ENCODE measurements at regions not wholly inside any gene's neighbourhood (a gene's known extent, or its start where the extent isn't known, plus 50 kb on each side); places are given as distances from the start of the nearest gene placed in this dataset.
"Not testable (repeated sequence)": the region's sequence is repeated elsewhere in the genome, so short reads cannot be mapped to it uniquely, and the experiment has no call there.

GRCh38 chr1:243959998-243960397 is 91.1 kb upstream of the ZBTB18 start:
- POLR2A ChIA-PET: no interaction called here
- no peak for TF ChIP-seq CTCF (IDR thresholded peaks at IDR 0.05; ENCODE audit: low read depth, low read length)
- H3K27me3 ChIP-seq (ENCODE audit: control insufficient read depth, insufficient read depth, low read length): no peaks in the 10 kb centered on the region
- no peak for DNase-seq (ENCODE audit: low read depth, low spot score)
- CTCF ChIA-PET: no interaction called here
- no peaks in the 10 kb centered on the region for H3K9me3 ChIP-seq (ENCODE audit: control insufficient read depth, insufficient read depth, low read length)
- H3K4me3 ChIP-seq (ENCODE audit: low read depth, low read length): no peak overlapping the region
- H3K27ac ChIP-seq (ENCODE audit: low read depth, low read length): no peak overlapping the region

DNA sequence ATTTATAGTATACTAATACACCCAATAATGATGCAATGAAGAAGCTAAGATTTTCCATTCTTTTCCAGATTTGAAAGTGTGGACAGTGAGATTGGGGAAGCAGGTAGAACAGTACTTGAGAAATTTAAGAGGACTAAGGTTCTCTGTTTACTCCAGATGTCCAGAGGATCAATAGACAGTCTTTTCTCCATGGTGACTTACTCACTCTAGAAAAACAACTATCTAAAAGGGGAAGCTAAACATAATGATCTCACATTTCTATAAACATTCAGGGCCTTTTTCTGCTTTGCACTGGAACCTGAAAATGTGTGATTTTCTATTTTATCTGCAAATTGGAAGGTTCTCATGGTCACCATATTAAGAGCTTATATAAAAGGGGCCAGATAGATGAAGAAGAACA is 93.9 kb upstream of the ZBTB18 start:
- no peaks in the 10 kb centered on the region for H3K9me3 ChIP-seq (ENCODE audit: control insufficient read depth, insufficient read depth, low read length)
- H3K27ac ChIP-seq (ENCODE audit: low read depth, low read length): no peak overlapping the region
- no peaks in the 10 kb centered on the region for H3K27me3 ChIP-seq (ENCODE audit: control insufficient read depth, insufficient read depth, low read length)
- TF ChIP-seq CTCF (IDR thresholded peaks at IDR 0.05; ENCODE audit: low read depth, low read length): no peak
- ChIA-PET POLR2A (no interaction called here), CTCF (interaction anchor here (0.6 kb wide), 1 partner anchor 94 kb away, joined by 3 read pairs; no protein-coding TSS in a partner anchor)
- H3K4me3 ChIP-seq (ENCODE audit: low read depth, low read length): no peak overlapping the region
- no peak for DNase-seq (ENCODE audit: low read depth, low spot score)

DNA sequence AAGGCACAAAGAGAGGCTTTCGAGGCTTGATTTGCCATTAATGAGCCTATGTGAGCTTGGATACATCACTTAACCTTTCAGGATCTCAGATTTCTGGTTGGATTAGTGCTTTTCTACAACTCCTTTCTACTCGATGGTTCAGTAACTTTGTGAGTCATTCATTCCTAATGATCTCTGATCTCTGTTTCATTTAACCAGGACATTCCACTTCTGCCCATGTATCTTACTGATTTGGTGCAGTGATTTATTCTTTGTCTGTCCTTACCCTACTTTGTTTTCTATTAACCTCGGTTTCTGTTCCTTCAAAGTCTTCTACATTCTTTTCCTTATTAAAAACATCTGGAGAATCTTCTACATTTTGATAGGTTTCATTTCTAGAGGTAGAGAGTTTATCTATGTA is 94.6 kb upstream of the ZBTB18 start:
- no peak overlapping the region for H3K4me3 ChIP-seq (ENCODE audit: low read depth, low read length)
- no peaks in the 10 kb centered on the region for H3K9me3 ChIP-seq (ENCODE audit: control insufficient read depth, insufficient read depth, low read length)
- H3K27ac ChIP-seq (ENCODE audit: low read depth, low read length): no peak overlapping the region
- DNase-seq (ENCODE audit: low read depth, low spot score): no peak
- CTCF ChIA-PET: no interaction called here
- TF ChIP-seq CTCF (IDR thresholded peaks at IDR 0.05; ENCODE audit: low read depth, low read length): no peak
- H3K27me3 ChIP-seq (ENCODE audit: control insufficient read depth, insufficient read depth, low read length): no peaks in the 10 kb centered on the region
- POLR2A ChIA-PET: no interaction called here

DNA sequence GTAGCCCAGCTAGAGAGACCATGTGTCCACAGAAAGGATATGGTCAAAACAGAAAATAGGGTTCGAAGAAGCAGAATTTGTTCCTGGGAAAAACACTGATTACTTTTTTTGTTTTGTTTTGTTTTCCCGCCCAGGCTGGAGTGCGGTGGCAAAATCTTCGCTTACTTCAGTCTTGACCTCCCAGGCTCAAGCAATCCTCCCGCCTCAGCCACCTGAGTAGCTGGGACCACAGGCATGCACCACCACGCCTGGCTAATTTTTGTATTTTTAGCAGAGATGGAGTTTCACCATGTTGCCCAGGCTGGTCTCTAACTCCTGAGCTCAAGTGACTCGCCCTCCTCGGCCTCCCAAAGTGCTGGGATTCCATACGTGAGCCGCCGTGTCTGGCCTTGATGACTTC is 99.9 kb upstream of the ZBTB18 start:
- CTCF ChIA-PET; DNase-seq (ENCODE audit: low read depth, low spot score); H3K9me3 ChIP-seq (ENCODE audit: control insufficient read depth, insufficient read depth, low read length); H3K4me3 ChIP-seq (ENCODE audit: low read depth, low read length); H3K27ac ChIP-seq (ENCODE audit: low read depth, low read length); POLR2A ChIA-PET; H3K27me3 ChIP-seq (ENCODE audit: control insufficient read depth, insufficient read depth, low read length): not testable (repeated sequence)

DNA sequence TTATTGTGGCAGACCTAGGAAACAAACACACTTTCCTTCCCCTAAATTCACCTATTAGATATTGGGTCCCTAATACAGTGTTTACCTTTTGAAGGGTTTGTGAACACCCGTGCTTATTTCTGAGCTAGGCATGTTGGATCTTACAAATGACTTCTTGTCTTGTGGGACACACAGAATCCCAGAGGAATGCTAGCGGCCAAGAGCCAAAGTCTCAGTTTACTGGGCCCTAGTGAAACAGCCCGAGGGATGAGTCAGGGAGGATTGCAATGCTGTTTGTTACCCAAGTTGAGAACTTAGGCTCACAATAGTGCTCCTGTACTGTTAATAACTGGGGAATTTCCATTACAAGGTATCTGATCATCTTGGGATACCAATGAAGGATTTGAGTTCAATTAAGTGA is 100.1 kb upstream of the AKT3 start:
- H3K27ac ChIP-seq (ENCODE audit: low read depth, low read length): no peak overlapping the region

More for the DNA sequence above, 100.1 kb upstream of the AKT3 start:
- Histone ChIP-seq H3K4me3 (ENCODE audit: low read depth, low read length) (no peak overlapping the region), H3K9me3 (ENCODE audit: control insufficient read depth, insufficient read depth, low read length) (no peaks in the 10 kb centered on the region), H3K27me3 (ENCODE audit: control insufficient read depth, insufficient read depth, low read length) (no peaks in the 10 kb centered on the region)
- TF ChIP-seq CTCF (IDR thresholded peaks at IDR 0.05; ENCODE audit: low read depth, low read length): no peak
- ChIA-PET CTCF (no interaction called here), POLR2A (interaction anchor here (0.5 kb wide), 1 partner anchor 61 kb away, joined by 4 read pairs; no protein-coding TSS in a partner anchor)
- DNase-seq (ENCODE audit: low read depth, low spot score): peak; percentile 77

Measured in AG04450 (cell line).